ENCODE measurements at regions not wholly inside any gene's neighbourhood (a gene's known extent, or its start where the extent isn't known, plus 50 kb on each side); places are given as distances from the start of the nearest gene placed in this dataset.
"Not testable (repeated sequence)": the region's sequence is repeated elsewhere in the genome, so short reads cannot be mapped to it uniquely, and the experiment has no call there.

DNA sequence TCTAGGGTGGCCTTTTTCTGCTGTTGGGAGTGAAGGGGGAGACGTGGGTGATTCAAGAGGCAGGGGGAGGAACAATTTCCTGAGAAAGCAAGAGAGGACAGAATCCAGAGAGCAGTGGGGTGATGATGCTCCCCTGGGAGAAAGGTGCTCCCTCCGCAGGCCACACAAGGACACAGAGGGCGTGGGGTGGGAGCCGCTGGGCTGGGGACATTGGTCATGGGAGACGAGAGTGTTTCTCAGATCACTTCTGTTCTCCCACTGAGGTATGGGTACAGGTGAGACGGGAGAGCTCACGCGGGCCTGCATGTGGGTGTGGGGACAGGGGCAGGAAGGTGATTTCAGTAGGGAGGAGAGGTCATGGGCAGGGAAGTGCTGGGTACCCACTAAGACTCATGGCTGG is 259.5 kb upstream of the CTBP2 start:
- Histone ChIP-seq H3K36me3 (no peaks in the 10 kb centered on the region), H3K9ac (no peak overlapping the region), H3K27ac (no peak overlapping the region), H3K9me3 (no peaks in the 10 kb centered on the region), H3K4me2 (no peak overlapping the region), H4K20me1 (no peaks in the 10 kb centered on the region), H3K27me3 (no peaks in the 10 kb centered on the region), H3K4me3 (no peak overlapping the region), H3K4me1 (no peaks in the 10 kb centered on the region)
- no peak for TF ChIP-seq Cebpa-rat (IDR thresholded peaks at IDR 0.05)

GRCh38 chr10:125419146-125419545 is 258.8 kb upstream of the CTBP2 start:
- no peaks in the 10 kb centered on the region for H3K9me3 ChIP-seq
- TF ChIP-seq Cebpa-rat (IDR thresholded peaks at IDR 0.05) = no peak
- H3K27ac ChIP-seq = no peak overlapping the region
- no peak overlapping the region for H3K4me2 ChIP-seq
- no peak overlapping the region for H3K9ac ChIP-seq
- no peaks in the 10 kb centered on the region for H3K4me1 ChIP-seq
- H3K36me3 ChIP-seq = no peaks in the 10 kb centered on the region
- no peaks in the 10 kb centered on the region for H3K27me3 ChIP-seq
- no peak overlapping the region for H3K4me3 ChIP-seq
- no peaks in the 10 kb centered on the region for H4K20me1 ChIP-seq

DNA sequence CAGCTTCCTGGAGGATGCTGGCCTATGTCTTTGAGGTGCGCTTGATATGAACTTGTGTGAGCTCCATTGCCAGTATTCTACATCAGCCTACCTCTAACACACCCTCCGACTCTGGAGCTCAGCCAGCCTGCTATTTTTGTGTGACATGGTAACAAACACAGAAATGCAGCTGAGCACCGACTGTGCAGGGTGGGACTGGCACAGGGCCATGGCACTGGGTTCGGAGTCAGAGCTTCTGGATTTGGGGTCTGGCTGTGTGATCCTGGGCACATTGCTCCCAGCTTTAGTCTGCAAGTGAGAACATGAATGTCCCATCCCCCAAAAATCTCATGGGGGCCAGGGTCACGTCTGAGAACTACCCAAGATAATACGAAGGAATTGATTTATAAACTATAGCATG is 257.2 kb upstream of the CTBP2 start:
- Histone ChIP-seq H3K27me3 (no peaks in the 10 kb centered on the region), H4K20me1 (no peaks in the 10 kb centered on the region), H3K36me3 (no peaks in the 10 kb centered on the region), H3K9me3 (no peaks in the 10 kb centered on the region), H3K4me3 (no peak overlapping the region), H3K27ac (no peak overlapping the region), H3K4me2 (no peak overlapping the region), H3K4me1 (no peaks in the 10 kb centered on the region), H3K9ac (no peak overlapping the region)
- TF ChIP-seq Cebpa-rat (IDR thresholded peaks at IDR 0.05) = no peak

GRCh38 chr10:125415964-125416363 is 255.6 kb upstream of the CTBP2 start:
- Histone ChIP-seq H3K36me3 (no peaks in the 10 kb centered on the region), H3K9ac (no peak overlapping the region), H3K4me1 (no peaks in the 10 kb centered on the region), H3K27ac (no peak overlapping the region), H3K4me2 (no peak overlapping the region), H3K4me3 (no peak overlapping the region), H3K27me3 (no peaks in the 10 kb centered on the region), H4K20me1 (no peaks in the 10 kb centered on the region), H3K9me3 (no peaks in the 10 kb centered on the region)
- no peak for TF ChIP-seq Cebpa-rat (IDR thresholded peaks at IDR 0.05)

DNA sequence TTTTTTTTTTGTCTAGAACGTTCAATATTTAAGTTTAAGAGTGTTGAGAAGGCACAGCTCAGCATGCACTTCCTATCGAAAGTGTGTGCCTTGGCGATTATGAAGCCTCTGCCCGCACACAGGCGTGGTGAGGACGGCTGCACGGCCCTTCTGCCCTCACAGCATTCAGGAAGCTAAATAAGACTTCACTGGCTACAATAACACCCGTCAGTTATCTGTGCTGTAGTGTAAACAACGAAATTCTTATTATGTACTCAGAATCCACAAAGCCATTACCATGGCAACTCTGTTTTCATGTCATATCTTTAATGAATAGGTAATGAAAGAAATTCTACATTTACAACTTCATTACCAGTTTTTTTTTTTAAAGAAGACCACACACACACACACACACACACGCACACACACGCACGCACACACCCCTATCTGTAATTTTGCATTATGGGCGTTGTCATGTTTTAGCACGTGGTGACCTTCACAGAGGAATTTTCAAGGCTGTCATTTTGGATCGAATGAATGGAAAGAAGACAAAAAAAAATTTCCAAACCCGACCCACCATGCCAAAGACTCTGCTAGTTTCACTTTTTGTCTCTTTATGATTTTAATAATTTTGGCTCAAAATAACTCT is 254.8 kb upstream of the CTBP2 start:
- Histone ChIP-seq H3K4me1 (no peaks in the 10 kb centered on the region), H4K20me1 (no peaks in the 10 kb centered on the region), H3K4me3 (no peak overlapping the region), H3K27ac (no peak overlapping the region), H3K27me3 (no peaks in the 10 kb centered on the region), H3K36me3 (no peaks in the 10 kb centered on the region), H3K9me3 (no peaks in the 10 kb centered on the region), H3K9ac (no peak overlapping the region), H3K4me2 (no peak overlapping the region)
- TF ChIP-seq Cebpa-rat (IDR thresholded peaks at IDR 0.05) = no peak

DNA sequence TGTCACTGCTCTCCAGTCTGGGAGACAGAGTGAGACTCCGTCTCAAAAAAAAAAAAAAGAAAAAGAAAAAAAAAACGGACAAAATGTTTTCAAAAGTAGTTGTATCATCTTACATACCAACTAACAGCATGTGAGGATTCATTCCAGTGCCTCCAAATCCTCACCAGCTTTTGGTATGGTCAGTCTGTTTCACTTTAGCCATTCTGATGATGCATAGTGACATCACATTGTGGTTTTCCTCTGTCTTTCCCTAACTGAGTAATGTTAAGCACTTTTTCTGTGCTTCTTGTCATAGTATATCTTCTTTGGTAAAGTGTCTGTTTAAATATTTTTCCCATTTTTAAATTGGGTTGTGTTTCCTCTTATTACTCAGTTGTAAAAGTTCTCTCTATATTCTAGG is 251.4 kb upstream of the CTBP2 start:
- Histone ChIP-seq H3K27me3 (no peaks in the 10 kb centered on the region), H4K20me1 (no peaks in the 10 kb centered on the region), H3K9me3 (no peaks in the 10 kb centered on the region), H3K4me1 (no peaks in the 10 kb centered on the region), H3K27ac (no peak overlapping the region), H3K4me3 (no peak overlapping the region), H3K9ac (no peak overlapping the region), H3K36me3 (no peaks in the 10 kb centered on the region), H3K4me2 (no peak overlapping the region)
- TF ChIP-seq Cebpa-rat (IDR thresholded peaks at IDR 0.05) = no peak

DNA sequence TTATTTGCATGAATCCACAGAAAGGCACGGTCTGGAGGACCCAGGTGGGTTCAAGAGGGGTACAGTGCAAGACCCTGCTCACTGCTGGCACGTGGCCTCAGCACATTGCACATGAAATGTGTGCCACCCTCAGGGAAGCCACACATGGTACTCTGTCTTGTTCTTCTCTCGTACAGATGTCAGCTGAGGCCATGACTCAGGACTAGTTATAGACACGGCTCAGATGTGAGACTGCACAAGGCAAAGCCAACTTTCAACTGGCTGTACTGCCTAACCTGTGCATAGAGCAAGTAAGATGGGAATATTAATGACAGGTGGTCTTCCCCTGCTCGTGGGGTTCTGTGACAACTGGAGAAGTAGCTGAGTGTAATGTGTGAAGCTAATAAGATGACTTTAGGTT is 249.4 kb upstream of the CTBP2 start:
- H4K20me1 ChIP-seq = no peaks in the 10 kb centered on the region
- H3K4me3 ChIP-seq = no peak overlapping the region
- no peak for TF ChIP-seq Cebpa-rat (IDR thresholded peaks at IDR 0.05)
- H3K4me2 ChIP-seq = no peak overlapping the region
- no peaks in the 10 kb centered on the region for H3K4me1 ChIP-seq
- H3K27me3 ChIP-seq = no peaks in the 10 kb centered on the region
- H3K9ac ChIP-seq = no peak overlapping the region
- no peak overlapping the region for H3K27ac ChIP-seq
- peaks cover 6% of the 10 kb centered on the region; the same call in 1 of the 2 replicates for H3K9me3 ChIP-seq
- no peaks in the 10 kb centered on the region for H3K36me3 ChIP-seq

GRCh38 chr10:125407557-125407956 is 247.2 kb upstream of the CTBP2 start:
- Histone ChIP-seq H3K9ac (no peak overlapping the region), H3K4me2 (no peak overlapping the region), H3K4me3 (no peak overlapping the region)

DNA sequence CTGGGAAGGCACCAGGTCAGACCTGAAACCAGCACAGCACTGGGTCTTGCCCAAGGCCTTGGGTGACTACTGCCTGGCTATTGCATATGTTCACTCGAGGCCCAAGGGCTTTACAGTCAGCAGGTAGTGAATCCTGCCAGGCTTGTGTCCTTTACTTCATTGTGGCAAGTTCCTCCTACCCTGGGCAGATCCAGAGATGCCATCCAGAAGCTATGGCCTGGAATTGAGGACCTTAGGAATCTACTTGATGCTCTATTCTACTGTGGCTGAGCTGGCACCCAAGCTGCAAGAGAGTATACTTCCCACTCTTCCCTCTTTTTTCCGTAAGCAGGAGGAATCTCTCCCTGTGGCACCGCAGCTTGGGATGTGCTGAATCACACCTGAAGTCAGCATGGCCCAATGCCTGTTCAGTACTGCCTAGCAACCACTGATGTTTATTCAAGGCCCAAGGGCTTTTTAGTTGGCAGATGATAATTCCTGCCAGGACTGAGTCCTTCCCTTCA is 246.7 kb upstream of the CTBP2 start:
- Histone ChIP-seq H3K9ac (no peak overlapping the region), H3K9me3 (peaks cover 8% of the 10 kb centered on the region), H4K20me1 (no peaks in the 10 kb centered on the region), H3K27me3 (no peaks in the 10 kb centered on the region), H3K4me3 (no peak overlapping the region), H3K27ac (no peak overlapping the region), H3K4me1 (no peaks in the 10 kb centered on the region), H3K36me3 (no peaks in the 10 kb centered on the region), H3K4me2 (no peak overlapping the region)
- no peak for TF ChIP-seq Cebpa-rat (IDR thresholded peaks at IDR 0.05)

More at GRCh38 chr10:125407557-125407956, 247.2 kb upstream of the CTBP2 start:
- H3K36me3 ChIP-seq = no peaks in the 10 kb centered on the region
- no peak for TF ChIP-seq Cebpa-rat (IDR thresholded peaks at IDR 0.05)
- H3K27me3 ChIP-seq = no peaks in the 10 kb centered on the region
- H4K20me1 ChIP-seq = no peaks in the 10 kb centered on the region
- H3K4me1 ChIP-seq = no peaks in the 10 kb centered on the region
- H3K9me3 ChIP-seq = peaks cover 6% of the 10 kb centered on the region; the same call in 1 of the 2 replicates
- no peak overlapping the region for H3K27ac ChIP-seq

- H3K36me3 ChIP-seq, H3K4me3 ChIP-seq, H4K20me1 ChIP-seq, H3K4me2 ChIP-seq, H3K9ac ChIP-seq, H3K4me1 ChIP-seq, H3K27me3 ChIP-seq, H3K27ac ChIP-seq, H3K9me3 ChIP-seq: not testable (repeated sequence)
- 0 out of 2 replicates have a peak, but pooled peaks have one; percentile 44 for TF ChIP-seq Cebpa-rat (IDR thresholded peaks at IDR 0.05)
These were observed 244.5 kb upstream of the CTBP2 start for GRCh38 chr10:125404902-125405301.

- Histone ChIP-seq H3K9me3 (peaks cover 10% of the 10 kb centered on the region), H4K20me1 (no peaks in the 10 kb centered on the region), H3K4me3 (no peak overlapping the region), H3K27ac (no peak overlapping the region), H3K9ac (no peak overlapping the region), H3K27me3 (no peaks in the 10 kb centered on the region), H3K36me3 (no peaks in the 10 kb centered on the region), H3K4me1 (no peaks in the 10 kb centered on the region), H3K4me2 (no peak overlapping the region)
- no peak for TF ChIP-seq Cebpa-rat (IDR thresholded peaks at IDR 0.05)
These were observed 241.1 kb upstream of the CTBP2 start for GRCh38 chr10:125401462-125401861.
